GM23338 (cell line): ENCODE measurements at regions not wholly inside any gene's neighbourhood (a gene's known extent, or its start where the extent isn't known, plus 50 kb on each side); places are given as distances from the start of the nearest gene placed in this dataset.

Experiments used
- ATAC-seq: fragments of 200-7000 bp; cut with Tn5 transposase; 3 replicates; pipeline ENCODE4 v1.9.1; 2020
- DNase-seq: peaks from one replicate; pipeline ENCODE4 v3.0.0-alpha.2; 2015; ENCODE audit warnings: low spot score
- H2AFZ ChIP-seq: fragments of 200-600 bp; sonication (generic); 2 replicates; pipeline ENCODE4 v1.8.0; 2016; ENCODE audit warnings: antibody characterized with exemption, mild to moderate bottlenecking, moderate library complexity
- H3F3A ChIP-seq: fragments of 200-600 bp; sonication (generic); replicated peaks from 2 replicates; pipeline ENCODE4 v1.8.0; 2017; ENCODE audit warnings: antibody characterized with exemption, mixed run types, low read depth
- H3K27ac ChIP-seq: fragments of 200-600 bp; sonication (generic); 2 replicates; pipeline ENCODE4 v1.6.1; 2016; ENCODE audit warnings: low read depth
- H3K27me3 ChIP-seq: fragments of 200-600 bp; sonication (generic); 2 replicates; pipeline ENCODE4 v1.8.0; 2016; ENCODE audit warnings: mild to moderate bottlenecking, mixed run types, moderate library complexity; ENCODE audit not compliant: insufficient read depth
- H3K36me3 ChIP-seq: fragments of 200-600 bp; sonication (generic); 2 replicates; pipeline ENCODE4 v1.8.0; 2016; ENCODE audit warnings: mild to moderate bottlenecking; ENCODE audit not compliant: insufficient read depth
- H3K4me1 ChIP-seq: fragments of 200-600 bp; sonication (generic); 2 replicates; pipeline ENCODE4 v1.8.0; 2016; ENCODE audit warnings: mild to moderate bottlenecking, moderate library complexity; ENCODE audit not compliant: insufficient read depth
- H3K4me2 ChIP-seq: fragments of 200-600 bp; sonication (generic); 2 replicates; pipeline ENCODE4 v1.7.1; 2017; ENCODE audit warnings: mixed run types
- H3K4me3 ChIP-seq: fragments of 200-600 bp; sonication (generic); 2 replicates; pipeline ENCODE4 v1.6.1; 2016; ENCODE audit warnings: mixed run types
- H3K79me2 ChIP-seq: fragments of 200-600 bp; sonication (generic); replicated peaks from 2 replicates; pipeline ENCODE4 v1.8.0; 2017; ENCODE audit warnings: mild to moderate bottlenecking; ENCODE audit not compliant: insufficient read depth
- H3K9me2 ChIP-seq: fragments of 200-600 bp; sonication (generic); 2 replicates; pipeline ENCODE4 v1.8.0; 2017; ENCODE audit not compliant: insufficient read depth
- H4K20me1 ChIP-seq: fragments of 200-600 bp; sonication (generic); replicated peaks from 2 replicates; pipeline ENCODE4 v1.8.0; 2017; ENCODE audit warnings: mild to moderate bottlenecking; ENCODE audit not compliant: insufficient read depth
- H3K27ac Mint-ChIP-seq: 2 replicates; pipeline ENCODE4 v1.8.0; 2020; ENCODE audit warnings: inconsistent platforms, mild to moderate bottlenecking, moderate library complexity, mixed read lengths
- H3K27me3 Mint-ChIP-seq: 3 replicates; pipeline ENCODE4 v1.8.0; 2022; ENCODE audit warnings: low read depth, mild to moderate bottlenecking, moderate library complexity, mixed read lengths, inconsistent platforms; ENCODE audit not compliant: insufficient read depth, poor library complexity
- H3K36me3 Mint-ChIP-seq: 3 replicates; pipeline ENCODE4 v1.8.0; 2021; ENCODE audit warnings: low read depth, mild to moderate bottlenecking, inconsistent platforms, moderate library complexity, mixed read lengths
- H3K4me1 Mint-ChIP-seq: 3 replicates; pipeline ENCODE4 v1.8.0; 2020; ENCODE audit warnings: mild to moderate bottlenecking, inconsistent platforms, mixed read lengths
- H3K4me3 Mint-ChIP-seq: 3 replicates; pipeline ENCODE4 v1.8.0; 2021; ENCODE audit warnings: moderate library complexity, mild to moderate bottlenecking, inconsistent platforms, mixed read lengths
- H3K9me3 Mint-ChIP-seq: 3 replicates; pipeline ENCODE4 v1.8.0; 2020; ENCODE audit warnings: moderate library complexity, mild to moderate bottlenecking, inconsistent platforms, mixed read lengths
- CREB1 ChIP-seq: fragments of 250-450 bp; sonication (Bioruptor Pico); IDR thresholded peaks from 2 replicates; pipeline ENCODE4 v1.5.0; 2020; ENCODE audit warnings: low read depth, mild to moderate bottlenecking, moderate library complexity
- CTCF ChIP-seq, 2 experiments: fragments of 200-600 bp in 1 of 2; sonication (generic) in 1 of 2; conservative IDR thresholded peaks; 2 replicates each; pipeline versions ENCODE4 v1.5.1 to v1.6.1; 2016 to 2017; ENCODE audit warnings: antibody characterized with exemption in 2 of 2, low read depth in 2 of 2, mild to moderate bottlenecking in 2 of 2, moderate library complexity in 1 of 2
- EZH2 ChIP-seq: fragments of 200-600 bp; sonication (generic); IDR thresholded peaks from one replicate; pipeline ENCODE4 v1.8.0; 2017; ENCODE audit warnings: antibody characterized with exemption, mild to moderate bottlenecking, low read depth; ENCODE audit not compliant: unreplicated experiment
- EZH2phosphoT487 ChIP-seq: fragments of 200-600 bp; sonication (generic); IDR thresholded peaks from one replicate; pipeline ENCODE4 v1.8.1; 2018; ENCODE audit warnings: antibody characterized with exemption; ENCODE audit not compliant: unreplicated experiment
- JUNB ChIP-seq: IDR thresholded peaks from one replicate; pipeline ENCODE4 v1.6.1; 2016; ENCODE audit warnings: antibody characterized with exemption; ENCODE audit not compliant: unreplicated experiment
- NANOG ChIP-seq: IDR thresholded peaks from 2 replicates; pipeline ENCODE4 v1.6.1; 2016; ENCODE audit warnings: antibody characterized with exemption, borderline replicate concordance
- POLR2AphosphoS5 ChIP-seq: IDR thresholded peaks from 2 replicates; pipeline ENCODE4 v1.6.1; 2016; ENCODE audit warnings: antibody characterized with exemption, low read depth
- REST ChIP-seq: IDR thresholded peaks from one replicate; pipeline ENCODE4 v1.6.1; 2018; ENCODE audit warnings: antibody characterized with exemption; ENCODE audit not compliant: unreplicated experiment
- STAT1 ChIP-seq: IDR thresholded peaks from one replicate; pipeline ENCODE4 v1.6.1; 2016; ENCODE audit warnings: antibody characterized with exemption; ENCODE audit not compliant: unreplicated experiment
- ZNF114 ChIP-seq: fragments of 250-450 bp; sonication (Bioruptor Pico); IDR thresholded peaks from 2 replicates; pipeline ENCODE4 v1.5.0; 2020; ENCODE audit warnings: mild to moderate bottlenecking, moderate library complexity
- ZNF331 ChIP-seq: fragments of 250-450 bp; sonication (Bioruptor Pico); IDR thresholded peaks from 2 replicates; pipeline ENCODE4 v1.5.0; 2020; ENCODE audit warnings: low read depth, mild to moderate bottlenecking, moderate library complexity
- ZNF462 ChIP-seq: fragments of 250-450 bp; sonication (Bioruptor Pico); IDR thresholded peaks from 2 replicates; pipeline ENCODE4 v1.5.0; 2020; ENCODE audit warnings: mild to moderate bottlenecking, moderate library complexity
- TF ChIP-seq, protein P1 (sequence below): IDR thresholded peaks from 2 replicates; pipeline ENCODE4 v1.6.1; 2016; ENCODE audit warnings: antibody characterized with exemption

- Histone ChIP-seq H3K4me3 (no peak overlapping the region), H3K79me2 (no peaks in the 10 kb centered on the region), H2AFZ (no peak overlapping the region), H3K4me2 (no peak overlapping the region), H3K36me3 (no peaks in the 10 kb centered on the region), H3K27ac (no peak overlapping the region), H3K27me3 (no peaks in the 10 kb centered on the region), H3K9me2 (no peaks in the 10 kb centered on the region; the same call in 1 of the 2 replicates), H3K4me1 (peaks cover 7% of the 10 kb centered on the region; the same call in 1 of the 2 replicates), H3F3A (no peaks in the 10 kb centered on the region), H4K20me1 (no peaks in the 10 kb centered on the region)
- Mint-ChIP-seq H3K27ac (no peak overlapping the region), H3K36me3 (peaks cover 4% of the 10 kb centered on the region; the same call in 1 of the 3 replicates), H3K27me3 (no peaks in the 10 kb centered on the region), H3K9me3 (0 out of 3 replicates have a peak, but pooled peaks cover 3% of the 10 kb centered on the region), H3K4me1 (peaks cover 15% of the 10 kb centered on the region; the same call in 2 of the 3 replicates), H3K4me3 (no peak overlapping the region)
- no peak for ATAC-seq
- no peak for DNase-seq
- TF ChIP-seq POLR2AphosphoS5 (no peak), STAT1 (no peak), ZNF462 (CRISPR knock-in tag) (no peak), ZNF331 (CRISPR knock-in tag) (no peak), CTCF (conservative IDR thresholded peaks at IDR 0.05; ENCODE audit: low read depth in 2 of 2) (no peak), NANOG (no peak), CREB1 (CRISPR knock-in tag) (no peak), JUNB (no peak), REST (no peak), ZNF114 (no peak), EZH2phosphoT487 (no peak), EZH2 (no peak)
- TF ChIP-seq, protein P1, sequence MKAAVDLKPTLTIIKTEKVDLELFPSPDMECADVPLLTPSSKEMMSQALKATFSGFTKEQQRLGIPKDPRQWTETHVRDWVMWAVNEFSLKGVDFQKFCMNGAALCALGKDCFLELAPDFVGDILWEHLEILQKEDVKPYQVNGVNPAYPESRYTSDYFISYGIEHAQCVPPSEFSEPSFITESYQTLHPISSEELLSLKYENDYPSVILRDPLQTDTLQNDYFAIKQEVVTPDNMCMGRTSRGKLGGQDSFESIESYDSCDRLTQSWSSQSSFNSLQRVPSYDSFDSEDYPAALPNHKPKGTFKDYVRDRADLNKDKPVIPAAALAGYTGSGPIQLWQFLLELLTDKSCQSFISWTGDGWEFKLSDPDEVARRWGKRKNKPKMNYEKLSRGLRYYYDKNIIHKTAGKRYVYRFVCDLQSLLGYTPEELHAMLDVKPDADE: no peak
These were observed 614.0 kb upstream of the CRIM1 start for GRCh38 chr2:35741556-35741955.
